Lung (tissue), 9 donors: ENCODE measurements at regions not wholly inside any gene's neighbourhood (a gene's known extent, or its start where the extent isn't known, plus 50 kb on each side); places are given as distances from the start of the nearest gene placed in this dataset.
"Not testable (repeated sequence)": the region's sequence is repeated elsewhere in the genome, so short reads cannot be mapped to it uniquely, and the experiment has no call there.

Source experiments
- ATAC-seq: fragments of 200-7000 bp; cut with Tn5 transposase; one replicate; pipeline ENCODE4 v1.9.1; 2020; ENCODE audit warnings: moderate number of reproducible peaks; ENCODE audit not compliant: insufficient read depth, low FRiP score
- DNase-seq, 3 donors: peaks; one replicate each; pipeline ENCODE4 v3.0.0-alpha.2; 2013 to 2017
- H3K27ac ChIP-seq, 2 donors: one replicate each; pipeline ENCODE4 v1.5.1; 2013; ENCODE audit warnings: mild to moderate bottlenecking in 2 of 2, moderate library complexity in 2 of 2, control low read depth in 1 of 2, inconsistent platforms in 1 of 2, low read depth in 1 of 2, low read length in 1 of 2
- H3K27me3 ChIP-seq, 3 donors: one replicate each; pipeline ENCODE4 v1.5.1; 2013; ENCODE audit warnings: low read length in 2 of 3; ENCODE audit not compliant: control insufficient read depth in 3 of 3, insufficient read depth in 3 of 3
- H3K36me3 ChIP-seq, 4 donors: one replicate each; pipeline ENCODE4 v1.5.1; 2013; ENCODE audit warnings: low read length in 4 of 4, mild to moderate bottlenecking in 1 of 4, moderate library complexity in 1 of 4; ENCODE audit not compliant: control insufficient read depth in 4 of 4, insufficient read depth in 4 of 4
- H3K4me1 ChIP-seq, 5 donors: one replicate each; pipeline ENCODE4 v1.5.1; 2013; ENCODE audit warnings: low read length in 5 of 5, mild to moderate bottlenecking in 2 of 5, moderate library complexity in 1 of 5; ENCODE audit not compliant: control insufficient read depth in 5 of 5, insufficient read depth in 5 of 5
- H3K4me3 ChIP-seq: one replicate; pipeline ENCODE4 v1.5.1; 2013; ENCODE audit warnings: mild to moderate bottlenecking, control low read depth, moderate library complexity
- H3K9ac ChIP-seq, 2 donors: one replicate each; pipeline ENCODE4 v1.5.1; 2013; ENCODE audit warnings: low read length in 2 of 2, control low read depth in 1 of 2; ENCODE audit not compliant: insufficient read depth in 1 of 2
- H3K9me3 ChIP-seq, 4 donors: one replicate each; pipeline ENCODE4 v1.5.1; 2013; ENCODE audit warnings: low read length in 3 of 4, mild to moderate bottlenecking in 1 of 4, moderate library complexity in 1 of 4; ENCODE audit not compliant: control insufficient read depth in 4 of 4, insufficient read depth in 3 of 4
- WGBS, 2 donors: extraction: QIAGEN DNeasy Blood & Tissue Kit; methylation state at CpG; one replicate each; pipeline ENCODE4 v1.1.7; 2013; 5-methylcytosine and 5-hydroxymethylcytosine counted together
- donor health status: Bipolar disorder and iron deficiency.
- donor health status: healthy.
- donor health status: DM: yes; HTN: yes; CAD: no.

DNA sequence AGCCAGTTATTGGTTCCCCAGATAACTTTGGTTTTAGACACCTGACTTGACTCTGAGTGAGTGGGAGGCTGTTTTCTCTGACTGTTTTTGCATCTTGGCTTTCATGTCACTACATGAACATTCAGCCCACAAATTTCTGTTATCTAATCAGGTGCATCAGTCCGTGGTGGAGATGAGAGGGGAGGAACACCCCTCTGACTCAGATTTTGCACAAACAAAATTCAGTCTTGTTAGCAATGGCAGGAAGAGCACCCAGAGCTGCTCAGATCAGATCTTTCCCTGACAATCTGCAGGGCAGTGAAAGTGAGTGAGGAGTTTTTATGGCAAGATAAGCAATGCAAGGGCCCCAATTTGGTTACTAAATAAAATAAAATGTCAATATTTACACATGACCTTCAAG is 307.2 kb upstream of the NOTCH2NLA start:
- H3K27me3 ChIP-seq, H3K27ac ChIP-seq, ATAC-seq, H3K9ac ChIP-seq, H3K9me3 ChIP-seq, H3K4me1 ChIP-seq, DNase-seq, H3K4me3 ChIP-seq, H3K36me3 ChIP-seq: not testable (repeated sequence)
- no CpG with 5 or more reads among the region's 1 CpG for WGBS, 2 donors

GRCh38 chr1:146535575-146535974 is 306.8 kb upstream of the NOTCH2NLA start:
- not testable (repeated sequence) for H3K27ac ChIP-seq, DNase-seq, ATAC-seq, H3K4me3 ChIP-seq, H3K4me1 ChIP-seq, H3K27me3 ChIP-seq, H3K9ac ChIP-seq, H3K9me3 ChIP-seq, H3K36me3 ChIP-seq
- no CpG with 5 or more reads among the region's 3 CpGs for WGBS, 2 donors

DNA sequence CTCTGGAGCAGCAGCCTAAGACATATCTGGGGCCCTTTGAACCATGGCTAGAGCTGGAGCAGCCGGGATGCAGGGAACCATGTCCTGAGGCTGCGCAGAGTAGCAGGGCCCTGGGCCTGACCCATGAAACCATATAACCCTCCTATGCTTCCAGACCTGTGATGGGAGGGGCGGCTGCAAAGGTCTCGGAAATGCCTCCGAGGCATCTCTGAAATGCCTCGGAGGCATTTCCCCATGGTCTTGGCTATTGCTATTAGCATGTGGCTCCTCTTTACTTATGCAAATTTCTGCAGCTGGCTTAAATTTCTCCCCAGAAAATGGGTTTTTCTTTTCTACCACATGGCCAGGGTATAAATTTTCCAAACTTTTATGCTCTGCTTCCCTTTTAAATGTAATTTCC is 302.1 kb upstream of the NOTCH2NLA start:
- H3K9ac ChIP-seq, ATAC-seq: not testable (repeated sequence)
- no CpG with 5 or more reads among the region's 6 CpGs for WGBS, 2 donors

DNA sequence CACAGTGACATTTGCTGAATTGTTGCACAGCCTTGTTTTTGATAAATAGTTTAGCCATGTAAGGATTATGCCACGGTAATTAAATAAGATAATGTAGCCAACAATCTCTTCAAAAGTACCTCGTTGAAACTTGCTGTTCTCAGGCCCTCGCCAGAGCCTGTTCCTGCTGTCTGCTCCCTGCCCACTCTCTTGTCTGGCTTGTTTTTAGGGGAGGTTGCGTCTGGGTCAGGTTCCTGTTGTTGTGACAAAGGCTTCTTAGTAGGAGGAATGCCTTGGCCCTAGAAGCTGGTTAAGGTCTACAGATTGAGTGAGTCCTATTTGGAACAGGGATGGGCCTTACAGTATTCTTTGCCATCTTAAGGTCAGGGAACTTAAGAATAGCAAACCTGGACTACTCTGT is 294.0 kb upstream of the NOTCH2NLA start:
- H3K36me3 ChIP-seq, H3K27ac ChIP-seq, DNase-seq, H3K4me1 ChIP-seq, H3K4me3 ChIP-seq, ATAC-seq, H3K9me3 ChIP-seq, H3K27me3 ChIP-seq, H3K9ac ChIP-seq: not testable (repeated sequence)
- no CpG with 5 or more reads among the region's 4 CpGs for WGBS, 2 donors

More for the DNA sequence above, 302.1 kb upstream of the NOTCH2NLA start:
- not testable (repeated sequence) for H3K27me3 ChIP-seq, H3K9me3 ChIP-seq, H3K4me1 ChIP-seq, DNase-seq, H3K27ac ChIP-seq, H3K4me3 ChIP-seq, H3K36me3 ChIP-seq

- ATAC-seq, H3K27me3 ChIP-seq, H3K9me3 ChIP-seq, H3K27ac ChIP-seq, H3K4me1 ChIP-seq, H3K36me3 ChIP-seq, H3K9ac ChIP-seq, H3K4me3 ChIP-seq, DNase-seq: not testable (repeated sequence)
- WGBS, 2 donors: no CpG with 5 or more reads among the region's 6 CpGs
These were observed 293.5 kb upstream of the NOTCH2NLA start for GRCh38 chr1:146522345-146522744.

- not testable (repeated sequence) for H3K9ac ChIP-seq, H3K27ac ChIP-seq, H3K9me3 ChIP-seq, H3K4me3 ChIP-seq, DNase-seq, H3K27me3 ChIP-seq, ATAC-seq, H3K36me3 ChIP-seq, H3K4me1 ChIP-seq
- no CpG with 5 or more reads among the region's 2 CpGs for WGBS, 2 donors
These were observed 293.0 kb upstream of the NOTCH2NLA start for GRCh38 chr1:146521804-146522203.

GRCh38 chr1:146513754-146514153 is 284.9 kb upstream of the NOTCH2NLA start:
- H3K27ac ChIP-seq, DNase-seq, H3K4me1 ChIP-seq, H3K36me3 ChIP-seq, ATAC-seq, H3K9me3 ChIP-seq, H3K9ac ChIP-seq, H3K4me3 ChIP-seq, H3K27me3 ChIP-seq: not testable (repeated sequence)
- WGBS, 2 donors: no CpG with 5 or more reads among the region's 4 CpGs

GRCh38 chr1:146511047-146511777 is 282.4 kb upstream of the NOTCH2NLA start:
- DNase-seq, H3K27ac ChIP-seq, H3K4me3 ChIP-seq, H3K9ac ChIP-seq, H3K27me3 ChIP-seq, ATAC-seq, H3K36me3 ChIP-seq, H3K9me3 ChIP-seq, H3K4me1 ChIP-seq: not testable (repeated sequence)
- 96 to 100% methylated on average over 2 of the region's 7 CpGs for WGBS, 2 donors
